Gastrocnemius medialis (tissue), 4 donors: ENCODE measurements at regions not wholly inside any gene's neighbourhood (a gene's known extent, or its start where the extent isn't known, plus 50 kb on each side); places are given as distances from the start of the nearest gene placed in this dataset.

ENCODE experiments used
- POLR2A ChIP-seq, 2 donors: fragments of 450-650 bp; IDR thresholded peaks; one replicate each; pipeline ENCODE4 v1.6.1; 2017; ENCODE audit warnings: antibody characterized with exemption in 2 of 2, mild to moderate bottlenecking in 2 of 2, moderate library complexity in 2 of 2
- TF ChIP-seq, protein P1 (sequence below), 5 experiments: fragments of 450-650 bp in 3 of 5; fragments of 200-600 bp in 2 of 5; sonication (generic) in 2 of 5; IDR thresholded peaks in 4 of 5; conservative IDR thresholded peaks in 1 of 5; 1 replicate in 4 of 5; 2 replicates in 1 of 5; pipeline ENCODE4 v1.5.1; 2016 to 2019; ENCODE audit warnings: antibody characterized with exemption in 5 of 5, mild to moderate bottlenecking in 3 of 5, moderate library complexity in 3 of 5

- TF ChIP-seq POLR2A (IDR thresholded peaks at IDR 0.05): no peak
- TF ChIP-seq, protein P1, sequence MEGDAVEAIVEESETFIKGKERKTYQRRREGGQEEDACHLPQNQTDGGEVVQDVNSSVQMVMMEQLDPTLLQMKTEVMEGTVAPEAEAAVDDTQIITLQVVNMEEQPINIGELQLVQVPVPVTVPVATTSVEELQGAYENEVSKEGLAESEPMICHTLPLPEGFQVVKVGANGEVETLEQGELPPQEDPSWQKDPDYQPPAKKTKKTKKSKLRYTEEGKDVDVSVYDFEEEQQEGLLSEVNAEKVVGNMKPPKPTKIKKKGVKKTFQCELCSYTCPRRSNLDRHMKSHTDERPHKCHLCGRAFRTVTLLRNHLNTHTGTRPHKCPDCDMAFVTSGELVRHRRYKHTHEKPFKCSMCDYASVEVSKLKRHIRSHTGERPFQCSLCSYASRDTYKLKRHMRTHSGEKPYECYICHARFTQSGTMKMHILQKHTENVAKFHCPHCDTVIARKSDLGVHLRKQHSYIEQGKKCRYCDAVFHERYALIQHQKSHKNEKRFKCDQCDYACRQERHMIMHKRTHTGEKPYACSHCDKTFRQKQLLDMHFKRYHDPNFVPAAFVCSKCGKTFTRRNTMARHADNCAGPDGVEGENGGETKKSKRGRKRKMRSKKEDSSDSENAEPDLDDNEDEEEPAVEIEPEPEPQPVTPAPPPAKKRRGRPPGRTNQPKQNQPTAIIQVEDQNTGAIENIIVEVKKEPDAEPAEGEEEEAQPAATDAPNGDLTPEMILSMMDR (IDR thresholded peaks at IDR 0.05 in 4 of 5, conservative IDR thresholded peaks at IDR 0.05 in 1 of 5): no peak
Observed at GRCh38 chr5:119742311-119742710, 113.0 kb downstream of the FAM170A start.
